ENCODE measurements at regions not wholly inside any gene's neighbourhood (a gene's known extent, or its start where the extent isn't known, plus 50 kb on each side); places are given as distances from the start of the nearest gene placed in this dataset.

- no peak overlapping the region for H3K4me3 ChIP-seq (replicated peaks in 1 of 3; ENCODE audit: insufficient read depth in 1 of 3, low read depth in 1 of 3, low read length in 3 of 3)
- CTCF ChIA-PET, result no interaction called here
- H3K79me2 ChIP-seq (ENCODE audit: control insufficient read depth, insufficient read depth, low read length), result no peaks in the 10 kb centered on the region
- H4K20me1 ChIP-seq (replicated peaks; ENCODE audit: control insufficient read depth, extremely low read depth, insufficient read depth, low read length), result no peaks in the 10 kb centered on the region
- H3K9ac ChIP-seq (replicated peaks; ENCODE audit: extremely low read depth, insufficient read depth, low read length), result no peak overlapping the region
- H3K9me3 ChIP-seq (replicated peaks; ENCODE audit: control insufficient read depth, insufficient read depth, low read length), result no peaks in the 10 kb centered on the region
- H3K27ac ChIP-seq (ENCODE audit: insufficient read depth, low read depth, low read length), result no peak overlapping the region
- no peaks in the 10 kb centered on the region for H3K9me1 ChIP-seq (replicated peaks; ENCODE audit: control insufficient read depth, extremely low read depth, insufficient read depth, low read length)
- H3K27me3 ChIP-seq (ENCODE audit: control insufficient read depth in 2 of 2, insufficient read depth in 2 of 2, low read length in 2 of 2), result no peaks in the 10 kb centered on the region
- TF ChIP-seq MAX (IDR thresholded peaks at IDR 0.05; ENCODE audit: insufficient read depth, insufficient read length), result no peak
- no peak for TF ChIP-seq CTCF (IDR thresholded peaks at IDR 0.05; ENCODE audit: extremely low read depth in 1 of 2, insufficient read depth in 1 of 2, low read depth in 1 of 2, low read length in 2 of 2)
- no peak for TF ChIP-seq EZH2 (IDR thresholded peaks at IDR 0.05; ENCODE audit: borderline replicate concordance, low read depth, low read length, severe bottlenecking)
- no peak for TF ChIP-seq POLR2AphosphoS5 (IDR thresholded peaks at IDR 0.05; ENCODE audit: insufficient read depth, low read depth, low read length)
- TF ChIP-seq JUN (IDR thresholded peaks at IDR 0.05; ENCODE audit: borderline replicate concordance, insufficient read depth, insufficient read length, low read depth), result no peak
- TF ChIP-seq GATA2 (IDR thresholded peaks at IDR 0.05; ENCODE audit: insufficient read depth, insufficient read length, low read depth, low read length), result no peak
- TF ChIP-seq MYC (IDR thresholded peaks at IDR 0.05; ENCODE audit: low read depth, low read length), result no peak
- TF ChIP-seq POLR2A (IDR thresholded peaks at IDR 0.05; ENCODE audit: low read depth, low read length), result no peak
- no peak for TF ChIP-seq FOS (IDR thresholded peaks at IDR 0.05; ENCODE audit: borderline replicate concordance, insufficient read depth, low read length)
- no peak for FAIRE-seq
- intact Hi-C loops (cut with micrococcal nuclease) (no loop called here), dilution Hi-C loops (cut with MboI; ENCODE audit: extremely low pct_ligation_motif_present, low sequenced_read_pairs) (no loop called here)
- no peak overlapping the region for H3K4me2 ChIP-seq (ENCODE audit: insufficient read depth, low read length)
- no peak for DNase-seq (ENCODE audit: low read depth, low spot score)
- no peaks in the 10 kb centered on the region for H3K4me1 ChIP-seq (ENCODE audit: control insufficient read depth, extremely low read depth, insufficient read depth, low read length)
- BruUV-seq (replicated peaks), result no TSS peak
- H3K36me3 ChIP-seq (ENCODE audit: control insufficient read depth in 2 of 2, extremely low read depth in 1 of 2, insufficient read depth in 2 of 2, low read length in 2 of 2), result no peaks in the 10 kb centered on the region
- POLR2A ChIA-PET, result no interaction called here
- no peak overlapping the region for H2AFZ ChIP-seq (ENCODE audit: low read depth, low read length)
These were observed 706.0 kb upstream of the RAB6C start for GRCh38 chr2:129273266-129274037.
